ENCODE measurements at regions not wholly inside any gene's neighbourhood (a gene's known extent, or its start where the extent isn't known, plus 50 kb on each side); places are given as distances from the start of the nearest gene placed in this dataset.

DNA sequence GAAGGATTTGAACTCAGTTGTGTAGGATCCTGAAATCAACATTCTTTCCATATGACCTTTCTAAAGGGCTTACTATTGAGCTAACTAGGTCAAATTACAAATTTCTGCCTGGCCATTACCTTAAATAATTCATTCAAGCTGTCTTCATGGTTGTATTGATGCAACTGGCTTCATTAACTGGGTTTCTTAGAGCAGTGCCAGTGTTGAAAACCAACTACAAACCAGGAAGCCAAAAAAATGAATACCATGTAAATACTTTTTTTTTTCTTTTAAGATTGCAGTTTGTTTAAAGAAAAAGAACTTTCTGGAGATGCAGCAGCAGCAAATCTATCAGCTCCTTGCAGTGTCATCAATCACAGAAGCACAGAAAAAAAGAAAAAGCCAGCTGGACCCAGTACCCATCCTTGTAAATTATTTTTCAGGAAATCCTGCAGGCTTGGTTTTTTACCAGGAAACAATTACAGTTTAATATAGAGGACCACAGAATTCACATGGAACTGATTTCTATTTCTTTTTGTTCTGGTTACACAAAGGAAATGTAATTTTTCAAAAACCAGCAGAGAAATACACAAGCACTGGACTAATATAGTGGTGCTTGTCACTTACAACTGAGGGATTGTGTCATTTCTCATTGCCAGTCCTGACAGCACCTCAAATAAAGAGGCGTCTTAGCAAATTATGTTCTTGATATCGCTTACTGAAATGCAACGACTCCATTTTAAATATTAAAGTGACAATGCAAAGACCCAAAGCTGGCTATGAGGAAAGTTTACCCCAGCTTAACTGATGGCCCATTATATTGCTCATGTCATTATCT, 131.9 kb downstream of the TMEM26 start:
- Histone ChIP-seq H4K20me1 (ENCODE audit: control insufficient read depth, extremely low read depth, insufficient read depth, low read length) (no peaks in the 10 kb centered on the region), H3K4me3 (ENCODE audit: control insufficient read depth in 2 of 3, extremely low read depth in 1 of 3, insufficient read depth in 2 of 3, low read depth in 1 of 3, low read length in 3 of 3) (no peak overlapping the region), H2AFZ (ENCODE audit: control insufficient read depth, low read length) (no peak overlapping the region), H3K4me2 (ENCODE audit: control insufficient read depth, extremely low read depth, insufficient read depth, low read depth, low read length) (no peak overlapping the region), H3K4me1 (ENCODE audit: control insufficient read depth, extremely low read depth, insufficient read depth, low read length) (no peaks in the 10 kb centered on the region), H3K27ac (ENCODE audit: control insufficient read depth, insufficient read depth, low read length) (no peak overlapping the region), H3K9me3 (ENCODE audit: control insufficient read depth, low read depth, low read length) (no peaks in the 10 kb centered on the region), H3K9ac (ENCODE audit: control insufficient read depth, extremely low read depth, insufficient read depth, low read length) (no peak overlapping the region), H3K9me1 (ENCODE audit: control insufficient read depth, extremely low read depth, insufficient read depth, low read length) (no peaks in the 10 kb centered on the region), H3K27me3 (ENCODE audit: control insufficient read depth, extremely low read depth, insufficient read depth, low read length) (no peaks in the 10 kb centered on the region), H3K36me3 (ENCODE audit: control insufficient read depth in 2 of 2, extremely low read depth in 1 of 2, insufficient read depth in 2 of 2, low read length in 2 of 2) (no peaks in the 10 kb centered on the region), H3K79me2 (ENCODE audit: control insufficient read depth, insufficient read depth, low read length) (no peaks in the 10 kb centered on the region)
- FAIRE-seq (no peak), DNase-seq (ENCODE audit: low read depth, low spot score) (no peak)
- TF ChIP-seq, protein P1, sequence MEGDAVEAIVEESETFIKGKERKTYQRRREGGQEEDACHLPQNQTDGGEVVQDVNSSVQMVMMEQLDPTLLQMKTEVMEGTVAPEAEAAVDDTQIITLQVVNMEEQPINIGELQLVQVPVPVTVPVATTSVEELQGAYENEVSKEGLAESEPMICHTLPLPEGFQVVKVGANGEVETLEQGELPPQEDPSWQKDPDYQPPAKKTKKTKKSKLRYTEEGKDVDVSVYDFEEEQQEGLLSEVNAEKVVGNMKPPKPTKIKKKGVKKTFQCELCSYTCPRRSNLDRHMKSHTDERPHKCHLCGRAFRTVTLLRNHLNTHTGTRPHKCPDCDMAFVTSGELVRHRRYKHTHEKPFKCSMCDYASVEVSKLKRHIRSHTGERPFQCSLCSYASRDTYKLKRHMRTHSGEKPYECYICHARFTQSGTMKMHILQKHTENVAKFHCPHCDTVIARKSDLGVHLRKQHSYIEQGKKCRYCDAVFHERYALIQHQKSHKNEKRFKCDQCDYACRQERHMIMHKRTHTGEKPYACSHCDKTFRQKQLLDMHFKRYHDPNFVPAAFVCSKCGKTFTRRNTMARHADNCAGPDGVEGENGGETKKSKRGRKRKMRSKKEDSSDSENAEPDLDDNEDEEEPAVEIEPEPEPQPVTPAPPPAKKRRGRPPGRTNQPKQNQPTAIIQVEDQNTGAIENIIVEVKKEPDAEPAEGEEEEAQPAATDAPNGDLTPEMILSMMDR (optimal IDR thresholded peaks at IDR 0.05 in 1 of 3, IDR thresholded peaks at IDR 0.05 in 1 of 3, conservative IDR thresholded peaks at IDR 0.05 in 1 of 3; ENCODE audit: extremely low read depth in 1 of 3, insufficient read depth in 2 of 3, low read length in 3 of 3) = no peak
- no peak for TF ChIP-seq EZH2 (IDR thresholded peaks at IDR 0.05; ENCODE audit: low read length)
- dilution Hi-C loops (cut with MboI; ENCODE audit: extremely low pct_ligation_motif_present, low sequenced_read_pairs) = no loop called here

DNA sequence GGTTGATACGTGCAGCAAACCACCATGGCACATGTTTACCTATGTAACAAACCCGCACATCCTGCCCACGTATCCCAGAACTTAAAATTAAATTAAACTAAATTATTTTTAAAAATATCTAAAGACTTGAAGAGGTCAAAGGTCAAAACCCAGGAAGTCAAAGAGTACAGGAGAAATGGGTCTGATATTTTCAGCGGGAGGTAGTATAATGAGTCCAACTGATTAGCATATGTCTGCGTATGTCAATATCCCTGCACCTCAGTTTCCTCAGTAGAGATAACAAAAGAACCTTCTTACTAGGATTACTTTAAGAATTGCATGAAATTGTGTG, 133.0 kb downstream of the TMEM26 start:
- Histone ChIP-seq H3K79me2 (ENCODE audit: control insufficient read depth, insufficient read depth, low read length) (no peaks in the 10 kb centered on the region), H3K4me3 (ENCODE audit: control insufficient read depth in 2 of 3, extremely low read depth in 1 of 3, insufficient read depth in 2 of 3, low read depth in 1 of 3, low read length in 3 of 3) (no peak overlapping the region), H3K4me1 (ENCODE audit: control insufficient read depth, extremely low read depth, insufficient read depth, low read length) (no peaks in the 10 kb centered on the region), H3K9ac (ENCODE audit: control insufficient read depth, extremely low read depth, insufficient read depth, low read length) (no peak overlapping the region), H2AFZ (ENCODE audit: control insufficient read depth, low read length) (no peak overlapping the region), H3K9me1 (ENCODE audit: control insufficient read depth, extremely low read depth, insufficient read depth, low read length) (no peaks in the 10 kb centered on the region), H3K27me3 (ENCODE audit: control insufficient read depth, extremely low read depth, insufficient read depth, low read length) (no peaks in the 10 kb centered on the region), H3K4me2 (ENCODE audit: control insufficient read depth, extremely low read depth, insufficient read depth, low read depth, low read length) (no peak overlapping the region), H3K27ac (ENCODE audit: control insufficient read depth, insufficient read depth, low read length) (no peak overlapping the region), H3K36me3 (ENCODE audit: control insufficient read depth in 2 of 2, extremely low read depth in 1 of 2, insufficient read depth in 2 of 2, low read length in 2 of 2) (no peaks in the 10 kb centered on the region), H4K20me1 (ENCODE audit: control insufficient read depth, extremely low read depth, insufficient read depth, low read length) (no peaks in the 10 kb centered on the region), H3K9me3 (ENCODE audit: control insufficient read depth, low read depth, low read length) (no peaks in the 10 kb centered on the region)
- DNase-seq (ENCODE audit: low read depth, low spot score) = no peak
- no peak for TF ChIP-seq EZH2 (IDR thresholded peaks at IDR 0.05; ENCODE audit: low read length)
- TF ChIP-seq, protein P1 (optimal IDR thresholded peaks at IDR 0.05 in 1 of 3, IDR thresholded peaks at IDR 0.05 in 1 of 3, conservative IDR thresholded peaks at IDR 0.05 in 1 of 3; ENCODE audit: extremely low read depth in 1 of 3, insufficient read depth in 2 of 3, low read length in 3 of 3) = no peak
- dilution Hi-C loops (cut with MboI; ENCODE audit: extremely low pct_ligation_motif_present, low sequenced_read_pairs) = no loop called here
- FAIRE-seq = no peak

Measured in keratinocyte (primary cell).